SK-N-SH treated with all-trans-retinoic acid at 6 μM for 48 hours (cell line): ENCODE measurements at regions not wholly inside any gene's neighbourhood (a gene's known extent, or its start where the extent isn't known, plus 50 kb on each side); places are given as distances from the start of the nearest gene placed in this dataset.

Source experiments
- ATAC-seq: fragments of 200-7000 bp; cut with Tn5 transposase; 3 replicates; pipeline ENCODE4 v1.9.1; 2020; ENCODE audit warnings: mild to moderate bottlenecking, moderate library complexity
- BACH2 ChIP-seq: fragments of 250-450 bp; sonication (Bioruptor Pico); IDR thresholded peaks from 2 replicates; pipeline ENCODE4 v1.9.0; 2021; ENCODE audit warnings: mild to moderate bottlenecking, borderline replicate concordance
- CSDC2 ChIP-seq: fragments of 250-450 bp; sonication (Bioruptor Pico); IDR thresholded peaks from 2 replicates; pipeline ENCODE4 v1.5.0; 2020; ENCODE audit warnings: mild to moderate bottlenecking, moderate library complexity
- GLIS3 ChIP-seq: fragments of 250-450 bp; sonication (Bioruptor Pico); IDR thresholded peaks from 2 replicates; pipeline ENCODE4 v1.5.0; 2020; ENCODE audit warnings: mild to moderate bottlenecking, moderate library complexity
- ISL1 ChIP-seq: fragments of 250-450 bp; sonication (Bioruptor Pico); IDR thresholded peaks from 2 replicates; pipeline ENCODE4 v2.1.2; 2022; ENCODE audit warnings: mild to moderate bottlenecking, moderate library complexity
- OSR1 ChIP-seq: fragments of 250-450 bp; sonication (Bioruptor Pico); IDR thresholded peaks from 2 replicates; pipeline ENCODE4 v1.8.0; 2022; ENCODE audit warnings: moderate library complexity, mild to moderate bottlenecking, inconsistent platforms
- PPARA ChIP-seq: fragments of 250-450 bp; sonication (Bioruptor Pico); IDR thresholded peaks from 2 replicates; pipeline ENCODE4 v1.5.0; 2020; ENCODE audit warnings: mild to moderate bottlenecking, borderline replicate concordance
- RARB ChIP-seq: fragments of 250-450 bp; sonication (Bioruptor Pico); IDR thresholded peaks from 2 replicates; pipeline ENCODE4 v1.8.0; 2021; ENCODE audit warnings: mild to moderate bottlenecking, moderate library complexity
- SNAI2 ChIP-seq: fragments of 250-450 bp; sonication (Bioruptor Pico); IDR thresholded peaks from 2 replicates; pipeline ENCODE4 v1.5.0; 2020; ENCODE audit warnings: mild to moderate bottlenecking, moderate library complexity
- TCF4 ChIP-seq: fragments of 250-450 bp; sonication (Bioruptor Pico); IDR thresholded peaks from 2 replicates; pipeline ENCODE4 v1.8.0; 2021; ENCODE audit warnings: mild to moderate bottlenecking, moderate library complexity, borderline replicate concordance
- TOX ChIP-seq: fragments of 250-450 bp; sonication (Bioruptor Pico); IDR thresholded peaks from 2 replicates; pipeline ENCODE4 v1.8.0; 2021; ENCODE audit warnings: mild to moderate bottlenecking, moderate library complexity, borderline replicate concordance
- ZC3H10 ChIP-seq: fragments of 250-450 bp; sonication (Bioruptor Pico); IDR thresholded peaks from 2 replicates; pipeline ENCODE4 v1.5.1; 2021; ENCODE audit warnings: mild to moderate bottlenecking, moderate library complexity
- ZFP30 ChIP-seq: fragments of 450-650 bp; formaldehyde crosslinking; IDR thresholded peaks from 2 replicates; pipeline ENCODE4 v1.5.0; 2022; ENCODE audit warnings: mild to moderate bottlenecking, moderate library complexity
- ZNF70 ChIP-seq: fragments of 450-650 bp; formaldehyde crosslinking; IDR thresholded peaks from 2 replicates; pipeline ENCODE4 v1.5.0; 2020; ENCODE audit warnings: mild to moderate bottlenecking, moderate library complexity
- TF ChIP-seq, protein P1 (sequence below): fragments of 250-450 bp; sonication (Bioruptor Pico); IDR thresholded peaks from 2 replicates; pipeline ENCODE4 v1.5.0; 2020; ENCODE audit warnings: mild to moderate bottlenecking, moderate library complexity
- TF ChIP-seq, protein P2 (sequence below): fragments of 250-450 bp; sonication (Bioruptor Pico); IDR thresholded peaks from 2 replicates; pipeline ENCODE4 v1.5.1; 2020; ENCODE audit warnings: low read depth, mild to moderate bottlenecking, moderate library complexity
- TF ChIP-seq, protein P3 (sequence below): fragments of 250-450 bp; sonication (Bioruptor Pico); IDR thresholded peaks from 2 replicates; pipeline ENCODE4 v1.8.0; 2021; ENCODE audit warnings: low read depth, mild to moderate bottlenecking, moderate library complexity, borderline replicate concordance

DNA sequence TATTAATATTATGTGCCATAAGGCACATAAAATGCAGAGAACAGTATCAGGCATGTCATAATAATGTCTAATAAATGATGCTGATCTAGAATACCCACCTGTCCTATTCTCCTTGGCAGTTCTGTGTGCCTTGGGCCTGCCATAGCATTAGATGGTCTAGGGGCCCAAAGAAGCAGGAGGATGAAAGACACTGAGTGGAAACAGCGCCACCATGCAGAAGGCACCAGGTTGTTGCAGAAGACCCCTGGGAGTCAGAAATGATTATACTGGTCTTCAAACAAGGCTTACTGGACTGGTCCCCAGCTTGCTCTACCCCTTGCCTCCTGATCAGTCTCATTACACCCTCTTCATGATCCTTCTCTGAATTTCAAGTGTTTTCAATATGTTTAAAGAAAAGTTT, 353.3 kb downstream of the GRIN2B start (continued):
- TF ChIP-seq, protein P1, sequence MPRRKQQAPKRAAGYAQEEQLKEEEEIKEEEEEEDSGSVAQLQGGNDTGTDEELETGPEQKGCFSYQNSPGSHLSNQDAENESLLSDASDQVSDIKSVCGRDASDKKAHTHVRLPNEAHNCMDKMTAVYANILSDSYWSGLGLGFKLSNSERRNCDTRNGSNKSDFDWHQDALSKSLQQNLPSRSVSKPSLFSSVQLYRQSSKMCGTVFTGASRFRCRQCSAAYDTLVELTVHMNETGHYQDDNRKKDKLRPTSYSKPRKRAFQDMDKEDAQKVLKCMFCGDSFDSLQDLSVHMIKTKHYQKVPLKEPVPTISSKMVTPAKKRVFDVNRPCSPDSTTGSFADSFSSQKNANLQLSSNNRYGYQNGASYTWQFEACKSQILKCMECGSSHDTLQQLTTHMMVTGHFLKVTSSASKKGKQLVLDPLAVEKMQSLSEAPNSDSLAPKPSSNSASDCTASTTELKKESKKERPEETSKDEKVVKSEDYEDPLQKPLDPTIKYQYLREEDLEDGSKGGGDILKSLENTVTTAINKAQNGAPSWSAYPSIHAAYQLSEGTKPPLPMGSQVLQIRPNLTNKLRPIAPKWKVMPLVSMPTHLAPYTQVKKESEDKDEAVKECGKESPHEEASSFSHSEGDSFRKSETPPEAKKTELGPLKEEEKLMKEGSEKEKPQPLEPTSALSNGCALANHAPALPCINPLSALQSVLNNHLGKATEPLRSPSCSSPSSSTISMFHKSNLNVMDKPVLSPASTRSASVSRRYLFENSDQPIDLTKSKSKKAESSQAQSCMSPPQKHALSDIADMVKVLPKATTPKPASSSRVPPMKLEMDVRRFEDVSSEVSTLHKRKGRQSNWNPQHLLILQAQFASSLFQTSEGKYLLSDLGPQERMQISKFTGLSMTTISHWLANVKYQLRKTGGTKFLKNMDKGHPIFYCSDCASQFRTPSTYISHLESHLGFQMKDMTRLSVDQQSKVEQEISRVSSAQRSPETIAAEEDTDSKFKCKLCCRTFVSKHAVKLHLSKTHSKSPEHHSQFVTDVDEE (CRISPR knock-in tag) = no peak
- TF ChIP-seq BACH2 (CRISPR knock-in tag) (no peak), ISL1 (CRISPR knock-in tag) (no peak), ZFP30 (CRISPR knock-in tag) (no peak)
- TF ChIP-seq, protein P2, sequence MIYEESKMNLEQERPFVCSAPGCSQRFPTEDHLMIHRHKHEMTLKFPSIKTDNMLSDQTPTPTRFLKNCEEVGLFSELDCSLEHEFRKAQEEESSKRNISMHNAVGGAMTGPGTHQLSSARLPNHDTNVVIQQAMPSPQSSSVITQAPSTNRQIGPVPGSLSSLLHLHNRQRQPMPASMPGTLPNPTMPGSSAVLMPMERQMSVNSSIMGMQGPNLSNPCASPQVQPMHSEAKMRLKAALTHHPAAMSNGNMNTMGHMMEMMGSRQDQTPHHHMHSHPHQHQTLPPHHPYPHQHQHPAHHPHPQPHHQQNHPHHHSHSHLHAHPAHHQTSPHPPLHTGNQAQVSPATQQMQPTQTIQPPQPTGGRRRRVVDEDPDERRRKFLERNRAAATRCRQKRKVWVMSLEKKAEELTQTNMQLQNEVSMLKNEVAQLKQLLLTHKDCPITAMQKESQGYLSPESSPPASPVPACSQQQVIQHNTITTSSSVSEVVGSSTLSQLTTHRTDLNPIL (CRISPR knock-in tag) = no peak
- TF ChIP-seq, protein P3, sequence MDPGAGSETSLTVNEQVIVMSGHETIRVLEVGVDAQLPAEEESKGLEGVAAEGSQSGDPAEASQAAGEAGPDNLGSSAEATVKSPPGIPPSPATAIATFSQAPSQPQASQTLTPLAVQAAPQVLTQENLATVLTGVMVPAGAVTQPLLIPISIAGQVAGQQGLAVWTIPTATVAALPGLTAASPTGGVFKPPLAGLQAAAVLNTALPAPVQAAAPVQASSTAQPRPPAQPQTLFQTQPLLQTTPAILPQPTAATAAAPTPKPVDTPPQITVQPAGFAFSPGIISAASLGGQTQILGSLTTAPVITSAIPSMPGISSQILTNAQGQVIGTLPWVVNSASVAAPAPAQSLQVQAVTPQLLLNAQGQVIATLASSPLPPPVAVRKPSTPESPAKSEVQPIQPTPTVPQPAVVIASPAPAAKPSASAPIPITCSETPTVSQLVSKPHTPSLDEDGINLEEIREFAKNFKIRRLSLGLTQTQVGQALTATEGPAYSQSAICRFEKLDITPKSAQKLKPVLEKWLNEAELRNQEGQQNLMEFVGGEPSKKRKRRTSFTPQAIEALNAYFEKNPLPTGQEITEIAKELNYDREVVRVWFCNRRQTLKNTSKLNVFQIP (CRISPR knock-in tag) = no peak

DNA sequence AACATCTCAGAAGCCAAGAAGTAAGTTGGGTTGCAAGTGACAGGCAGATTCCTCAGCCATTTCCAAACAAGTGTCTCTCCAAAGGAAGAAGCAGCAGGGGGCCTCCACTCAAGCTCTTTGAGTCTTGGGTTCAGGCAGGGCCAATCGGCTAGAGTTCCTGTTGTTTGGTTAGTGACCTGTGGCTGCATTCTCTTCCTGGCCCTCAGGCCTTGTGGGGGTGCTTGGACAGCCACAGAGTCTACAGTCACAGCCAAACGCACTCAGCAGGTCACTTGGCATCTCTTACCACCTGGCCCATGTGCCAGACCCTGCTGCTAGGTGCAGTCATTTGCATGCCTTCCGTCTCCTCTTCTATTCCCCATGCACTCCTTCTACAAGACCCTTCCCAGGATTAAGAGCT, 353.9 kb downstream of the GRIN2B start:
- ATAC-seq = no peak
- TF ChIP-seq CSDC2 (no peak), PPARA (CRISPR knock-in tag) (no peak)
- TF ChIP-seq, protein P1 (CRISPR knock-in tag) = no peak

DNA sequence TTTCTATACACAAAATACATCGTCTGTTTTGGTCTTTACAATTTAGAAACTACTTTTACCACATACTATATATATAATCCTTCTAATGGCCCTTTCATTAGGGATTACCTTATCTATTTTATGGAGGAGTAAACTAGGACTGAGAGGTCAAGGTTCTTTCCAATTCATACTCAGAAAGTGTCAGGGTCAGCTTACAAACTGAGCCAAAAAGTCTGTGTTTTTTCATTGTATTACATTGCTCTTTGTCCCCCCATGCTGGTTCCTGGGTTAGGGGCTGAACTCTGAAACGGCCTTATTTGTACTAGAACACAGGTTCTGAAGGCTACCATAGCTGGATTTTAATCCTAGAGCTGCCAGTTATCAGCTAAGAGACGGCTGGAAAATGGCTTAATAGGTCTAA, 368.1 kb downstream of the GRIN2B start:
- no peak for ATAC-seq
- TF ChIP-seq CSDC2 (no peak), TCF4 (no peak), ZC3H10 (CRISPR knock-in tag) (no peak), SNAI2 (CRISPR knock-in tag) (no peak), TOX (no peak), ISL1 (CRISPR knock-in tag) (no peak), RARB (CRISPR knock-in tag) (no peak), OSR1 (CRISPR knock-in tag) (no peak), BACH2 (CRISPR knock-in tag) (no peak), ZNF70 (CRISPR knock-in tag) (no peak), GLIS3 (CRISPR knock-in tag) (no peak), PPARA (CRISPR knock-in tag) (no peak), ZFP30 (CRISPR knock-in tag) (no peak)
- TF ChIP-seq, protein P1 (CRISPR knock-in tag) = no peak
